GM19351 (cell line): ENCODE measurements at regions not wholly inside any gene's neighbourhood (a gene's known extent, or its start where the extent isn't known, plus 50 kb on each side); places are given as distances from the start of the nearest gene placed in this dataset.

Experiments used
- ATAC-seq: cut with Tn5 transposase; IDR thresholded peaks from one replicate; pipeline ENCODE4 v1.9.1; 2021; ENCODE audit warnings: mild to moderate bottlenecking, moderate library complexity; ENCODE audit not compliant: unreplicated experiment

DNA sequence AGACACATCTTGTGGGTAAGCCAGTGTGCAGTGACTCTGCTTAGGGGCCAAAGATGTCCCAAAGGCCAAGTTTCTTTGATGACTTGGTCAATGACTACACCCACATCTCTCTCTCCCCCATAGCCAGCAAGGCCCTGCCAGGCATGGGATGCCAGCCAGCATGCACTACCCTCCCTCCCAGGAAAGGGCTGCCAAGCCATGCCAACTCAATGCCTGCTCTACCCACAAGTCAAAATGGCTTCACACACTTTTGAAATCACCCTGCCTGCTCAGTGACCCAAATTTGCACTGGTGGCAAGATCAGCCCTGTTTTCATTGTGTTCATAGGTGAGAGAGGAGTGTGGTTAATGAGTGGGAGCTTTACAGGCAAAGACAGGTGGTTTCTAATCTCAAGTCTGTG lies 112.5 kb downstream of the MATN1 start:
- ATAC-seq, result no peak

DNA sequence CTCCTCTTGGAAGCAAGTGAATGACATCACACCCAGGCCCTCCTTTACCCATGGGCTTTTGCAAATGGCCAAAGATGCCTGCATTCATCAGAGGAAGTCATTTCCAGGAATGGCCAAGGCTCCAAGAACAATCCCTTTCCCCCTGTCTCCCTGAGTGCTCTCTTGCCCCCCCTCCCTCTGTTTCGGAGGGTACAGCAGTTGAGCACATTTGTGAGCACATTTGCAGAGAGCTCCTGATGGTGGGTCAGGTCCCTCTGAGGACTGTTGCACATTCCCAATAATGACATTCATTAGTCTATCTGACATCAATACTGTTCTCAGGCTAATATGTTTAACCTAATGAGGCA lies 113.4 kb downstream of the MATN1 start:
- no peak for ATAC-seq

DNA sequence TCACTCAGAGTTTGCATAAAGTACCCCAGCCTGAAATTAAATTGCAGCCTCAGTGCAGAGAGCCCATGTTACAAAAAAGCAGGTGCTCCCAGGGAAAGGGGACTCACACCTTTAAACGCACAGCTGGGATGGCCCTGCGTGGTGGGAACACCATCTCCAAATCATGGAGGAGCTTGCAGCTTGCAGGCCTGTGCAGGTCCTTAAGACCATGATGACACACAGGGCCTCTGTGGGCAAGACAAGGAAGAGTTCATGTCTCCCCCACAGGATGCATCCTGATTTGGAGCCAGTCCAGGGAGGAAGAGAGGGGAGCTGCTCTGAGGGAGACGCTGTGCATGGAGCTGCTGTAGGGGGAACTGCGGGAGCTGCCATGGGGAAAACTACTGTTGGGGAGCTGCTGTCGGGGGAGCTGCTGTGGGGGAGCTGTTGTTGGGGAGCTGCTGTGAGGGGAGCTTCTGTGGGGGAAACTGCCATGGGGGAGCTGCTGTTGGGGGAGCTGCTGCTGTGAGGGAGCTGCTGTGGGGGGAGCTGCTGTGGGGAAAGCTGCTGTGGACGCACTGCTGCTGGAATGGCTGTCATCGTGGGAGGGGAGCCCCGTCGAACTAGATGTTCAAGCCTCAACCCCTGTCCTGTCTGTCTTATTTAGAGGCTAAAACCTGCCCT lies 113.9 kb downstream of the MATN1 start:
- no peak for ATAC-seq

DNA sequence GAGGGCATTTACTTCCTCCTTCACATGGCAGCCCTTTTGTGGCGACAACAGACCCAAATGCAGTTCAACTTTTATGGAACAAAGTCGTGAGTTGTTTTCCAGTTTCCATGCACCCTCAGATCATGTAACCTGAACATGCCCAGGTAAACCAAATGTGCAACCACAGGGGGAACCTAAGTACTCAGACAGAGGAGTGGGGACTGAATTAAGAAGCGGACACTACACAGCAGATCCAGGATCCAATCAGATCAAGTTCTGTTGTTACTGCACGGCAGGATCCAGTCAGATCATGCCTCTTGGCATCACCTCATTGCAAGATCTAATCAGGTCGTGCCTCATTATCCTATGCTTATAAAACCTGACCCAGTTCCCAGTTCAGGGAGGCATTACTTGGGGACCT lies 115.7 kb downstream of the MATN1 start:
- ATAC-seq, result no peak

DNA sequence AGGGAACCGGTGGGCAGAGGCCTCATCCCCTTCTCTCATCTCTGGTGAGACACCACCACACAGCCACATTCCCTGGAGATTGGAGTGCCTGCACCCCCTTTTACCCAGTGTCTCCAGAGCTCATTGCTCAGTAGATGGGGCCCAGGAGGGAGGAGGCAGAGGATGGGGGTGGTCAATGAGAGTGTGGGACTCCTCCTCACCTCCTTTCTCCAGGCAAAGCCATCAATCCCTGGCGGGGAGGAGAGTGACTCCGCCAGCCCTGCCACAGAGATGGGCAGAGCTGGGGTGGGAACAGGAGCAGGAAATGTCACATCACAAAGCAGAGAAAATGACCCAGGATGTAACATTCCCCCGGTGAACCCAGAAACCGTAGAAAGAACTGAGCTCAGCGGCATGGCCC lies 117.2 kb downstream of the MATN1 start:
- no peak for ATAC-seq

DNA sequence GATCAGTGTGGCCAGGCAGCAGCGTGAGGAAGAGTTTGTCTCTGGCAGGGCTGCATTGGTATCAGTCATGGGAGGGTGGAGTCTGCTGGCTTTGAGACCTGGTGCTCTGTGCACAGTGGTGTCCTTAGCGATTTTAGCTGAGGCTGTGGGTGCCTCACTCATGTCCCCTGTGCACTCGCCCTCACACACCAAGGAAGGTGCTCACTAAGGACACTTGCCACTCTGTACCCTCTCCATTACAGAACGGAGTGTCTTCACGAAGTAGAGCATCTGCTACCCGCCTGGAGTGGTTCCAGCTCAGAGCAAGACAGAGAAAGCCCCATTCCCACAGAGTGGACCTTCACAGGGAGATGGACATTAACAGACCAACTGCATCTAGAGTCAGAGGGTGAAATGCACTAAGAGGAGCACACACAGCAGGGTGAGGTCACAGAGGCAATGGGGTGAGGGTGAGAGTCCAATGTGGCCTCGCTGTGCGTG lies 117.9 kb downstream of the MATN1 start:
- no peak for ATAC-seq

DNA sequence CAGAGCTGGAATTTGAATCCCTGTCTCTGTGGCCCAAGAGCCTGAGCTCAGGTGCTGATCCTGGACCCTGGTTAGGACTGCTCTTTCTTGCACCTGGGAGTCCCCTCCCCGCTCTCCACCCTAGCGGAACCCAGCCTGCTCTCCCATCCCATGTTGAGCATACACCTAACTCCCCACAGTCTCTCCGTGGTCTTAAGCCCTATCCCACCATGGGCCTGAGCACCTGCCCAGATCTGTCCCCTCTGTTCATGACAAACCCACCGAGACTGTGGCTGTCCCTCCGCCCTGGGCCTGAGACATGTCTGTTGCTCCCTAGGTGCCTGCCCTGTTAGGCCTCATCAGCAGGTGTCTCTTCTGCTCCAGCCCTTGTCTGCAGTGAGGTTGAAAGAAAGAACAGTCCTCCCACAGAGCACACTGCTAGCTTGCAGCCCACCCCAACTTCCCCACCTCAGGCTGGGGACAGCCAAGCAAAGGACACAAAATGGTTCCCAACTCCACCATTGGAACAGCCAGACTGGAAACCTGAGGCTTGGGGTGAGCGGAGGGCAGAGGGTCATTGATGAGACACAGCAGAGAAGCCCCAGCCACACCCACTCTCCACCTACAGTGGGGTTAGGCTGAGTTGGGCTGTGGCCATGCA lies 118.5 kb downstream of the MATN1 start:
- no peak for ATAC-seq

DNA sequence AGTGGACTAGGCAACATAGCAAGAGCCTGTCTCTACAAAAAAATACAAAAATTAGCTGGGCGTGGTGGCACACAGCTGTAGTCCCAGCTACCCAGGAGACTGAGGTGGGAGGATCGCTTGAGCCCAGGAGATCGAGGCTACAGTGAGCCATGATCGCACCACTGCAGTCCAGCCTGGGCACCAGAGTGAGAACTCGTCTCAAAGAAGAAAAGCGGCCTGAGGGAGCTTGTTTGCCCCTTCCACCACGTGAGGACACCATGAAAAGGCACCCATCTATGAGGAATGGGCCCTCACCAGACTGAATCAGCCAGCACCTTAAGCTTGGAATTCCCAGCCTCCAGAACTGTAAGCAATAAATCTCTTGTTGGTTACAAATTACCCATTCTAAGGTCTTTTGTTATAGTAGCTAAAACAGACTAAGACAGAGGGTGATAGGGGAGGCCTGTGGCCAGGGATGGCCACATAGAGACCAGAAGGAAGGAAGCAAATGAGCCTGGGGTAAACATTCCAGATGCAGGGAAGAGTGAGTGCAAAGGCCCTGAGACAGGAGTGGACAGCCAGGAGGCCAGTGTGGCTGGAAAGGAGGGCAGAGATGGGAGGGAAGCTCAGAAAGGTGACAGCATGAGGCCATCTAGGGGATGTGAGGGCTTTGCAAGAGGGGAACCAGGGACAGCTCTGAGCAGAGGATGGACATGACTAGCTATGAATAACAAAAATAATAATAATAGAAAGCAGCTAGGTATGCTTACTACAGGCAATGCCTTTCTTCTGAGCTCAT lies 120.1 kb downstream of the MATN1 start:
- ATAC-seq, result no peak

DNA sequence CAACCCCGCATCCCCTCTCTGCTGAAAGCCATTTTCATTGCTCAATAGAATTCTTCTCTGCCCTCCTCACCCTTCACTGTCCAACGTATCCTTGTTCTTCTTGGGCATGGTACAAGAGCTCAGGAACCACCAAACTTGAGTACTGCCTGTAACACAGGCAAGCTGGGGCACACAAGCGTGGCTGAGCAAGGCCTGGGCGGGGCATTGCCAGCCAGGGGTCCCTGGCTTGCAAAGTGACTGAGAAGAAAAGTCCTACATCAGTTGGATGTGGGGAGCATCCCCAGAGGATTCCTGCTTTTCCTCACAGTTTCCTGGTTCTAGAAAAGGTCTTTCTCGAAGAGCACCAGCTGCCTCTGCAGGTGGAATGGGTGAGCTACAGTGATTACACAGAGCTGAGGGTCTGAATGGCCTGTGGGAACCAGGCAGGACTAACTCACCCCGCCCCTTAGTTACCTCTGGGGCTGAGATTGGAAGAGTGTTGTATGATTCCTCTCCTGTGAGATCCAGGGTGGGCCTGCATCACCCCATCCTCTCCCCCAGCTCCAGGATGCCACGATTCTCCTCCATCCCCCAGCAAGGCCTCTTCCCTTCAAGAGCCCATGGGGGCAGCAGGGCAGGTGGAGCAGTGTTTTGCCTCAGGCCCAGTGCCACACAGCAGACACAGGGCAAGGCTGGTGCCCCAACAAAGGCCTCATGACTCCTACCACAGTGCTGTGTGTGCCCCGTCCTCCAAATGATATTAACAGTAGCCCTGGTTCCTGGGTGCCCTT lies 121.9 kb downstream of the MATN1 start:
- no peak for ATAC-seq

DNA sequence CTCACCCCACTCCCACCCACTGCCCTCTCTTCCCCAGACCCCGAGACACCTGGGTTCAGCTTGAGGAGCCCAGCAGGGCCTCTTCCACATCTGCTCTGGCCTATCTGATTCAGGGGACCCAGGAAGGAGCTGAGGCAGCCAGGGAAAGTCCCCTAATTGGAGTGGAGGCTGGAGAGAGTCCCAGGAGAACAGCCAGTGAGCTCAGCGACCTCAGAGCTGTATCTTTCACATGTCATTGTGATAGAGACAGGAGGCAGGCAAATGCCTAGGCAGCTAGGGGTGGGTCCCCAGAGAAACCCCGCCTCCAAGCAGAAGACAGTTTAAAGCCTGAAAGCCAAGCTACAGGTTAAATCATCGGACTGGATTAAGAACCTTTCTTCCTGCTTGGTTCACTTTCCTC lies 122.7 kb downstream of the MATN1 start:
- ATAC-seq, result no peak

DNA sequence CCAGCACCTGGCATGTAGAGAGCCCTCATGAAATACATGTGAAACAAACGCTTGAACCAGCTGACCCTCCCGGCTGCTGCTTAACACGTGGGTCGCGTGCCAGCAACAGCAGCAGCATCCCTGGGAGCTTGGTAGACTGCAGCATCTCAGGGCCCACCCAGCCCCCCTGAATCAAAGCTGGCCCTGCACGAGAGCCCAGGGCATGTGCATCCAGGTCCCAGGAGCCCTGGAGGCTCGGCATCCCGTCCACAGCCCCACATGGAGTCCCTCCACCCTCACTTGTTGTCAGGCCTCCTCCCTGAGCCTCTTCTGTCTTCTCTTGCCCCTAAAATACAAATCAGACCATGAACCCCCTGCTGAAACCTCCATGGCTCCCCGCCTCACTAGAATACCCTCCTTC lies 123.1 kb downstream of the MATN1 start:
- ATAC-seq, result no peak

DNA sequence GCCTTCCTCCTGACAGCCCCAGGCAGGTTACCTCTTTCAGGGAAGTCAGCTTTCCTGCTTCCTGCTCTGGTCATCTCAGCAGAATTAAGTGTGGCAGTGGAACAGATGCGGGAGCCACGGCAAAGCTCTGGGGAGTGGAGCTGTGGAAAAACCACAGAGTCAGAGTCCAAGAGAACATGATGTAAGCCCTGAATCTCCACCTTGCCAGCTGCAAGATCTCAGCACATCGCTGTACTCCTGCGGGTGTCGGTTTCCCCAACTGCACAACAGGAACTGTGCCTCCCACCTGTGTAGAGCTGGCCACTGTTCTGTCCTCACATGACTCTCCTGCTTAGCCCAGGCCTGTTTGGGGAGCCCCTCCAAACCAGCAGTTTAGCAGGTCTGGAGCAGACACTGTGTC lies 123.7 kb downstream of the MATN1 start:
- ATAC-seq, result no peak

DNA sequence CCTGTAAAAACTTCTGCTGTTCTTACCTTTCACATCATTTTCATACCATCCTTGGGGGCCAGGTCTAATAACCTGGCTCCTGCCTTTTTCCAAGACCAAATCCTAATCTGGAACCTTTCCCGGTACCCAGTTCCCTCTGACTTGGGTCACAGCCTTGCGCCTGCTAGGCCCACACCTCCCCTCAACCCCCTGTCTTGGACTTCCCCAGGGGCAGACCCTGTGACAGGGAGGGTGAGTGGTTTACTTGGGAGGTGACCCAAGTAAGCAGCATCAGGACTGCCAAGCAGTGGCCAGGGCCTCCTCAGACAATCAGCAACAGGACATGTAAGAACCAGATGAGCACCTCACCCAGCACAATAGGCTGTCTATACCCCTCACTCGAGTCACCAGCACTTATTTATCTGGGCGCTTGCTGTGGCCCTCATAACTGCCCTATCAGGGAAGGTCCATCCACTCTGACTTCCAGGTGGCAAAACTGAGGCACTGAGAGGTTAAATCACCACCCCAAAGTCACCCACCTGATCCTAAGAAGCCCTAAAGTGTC lies 124.7 kb downstream of the MATN1 start:
- ATAC-seq, result no peak

DNA sequence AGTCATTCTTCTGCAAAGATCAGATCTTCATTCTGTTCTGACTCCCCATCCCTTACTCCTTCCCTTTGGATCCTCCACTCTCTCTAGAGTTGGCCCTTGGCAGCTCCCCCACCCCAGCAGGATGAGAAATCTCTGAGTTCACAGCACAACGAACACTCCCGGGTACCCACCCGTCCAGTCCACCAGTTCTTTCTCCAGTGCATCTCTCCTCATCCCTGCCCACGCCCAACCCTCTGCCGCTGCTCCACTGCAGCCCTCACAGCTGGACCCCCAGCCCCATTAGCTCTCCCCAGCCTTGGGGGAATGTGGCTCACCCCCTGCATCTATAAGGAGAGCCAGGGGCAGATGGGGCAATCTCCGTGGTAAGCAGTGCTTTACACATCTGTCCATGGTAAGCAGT lies 125.7 kb downstream of the MATN1 start:
- ATAC-seq, result no peak

DNA sequence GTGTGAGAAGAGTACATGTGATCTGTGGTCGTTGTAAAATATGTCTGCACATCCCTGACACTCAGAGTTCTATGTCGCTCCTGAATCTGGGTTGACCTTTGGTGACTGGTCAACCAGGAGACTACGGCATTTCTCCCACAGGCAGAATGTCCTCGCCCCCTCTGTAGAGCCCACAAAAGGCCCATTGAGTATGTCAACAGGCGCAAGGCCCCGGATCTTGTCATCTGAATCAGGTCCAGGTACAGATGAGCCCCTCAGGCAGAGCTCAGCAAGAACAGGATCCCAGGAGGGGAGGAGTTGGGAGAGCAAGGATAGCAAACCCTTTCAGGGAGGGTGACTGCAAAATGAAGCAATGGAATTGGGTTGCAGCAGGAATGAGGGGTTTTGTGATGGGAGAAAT lies 126.5 kb downstream of the MATN1 start:
- no peak for ATAC-seq

DNA sequence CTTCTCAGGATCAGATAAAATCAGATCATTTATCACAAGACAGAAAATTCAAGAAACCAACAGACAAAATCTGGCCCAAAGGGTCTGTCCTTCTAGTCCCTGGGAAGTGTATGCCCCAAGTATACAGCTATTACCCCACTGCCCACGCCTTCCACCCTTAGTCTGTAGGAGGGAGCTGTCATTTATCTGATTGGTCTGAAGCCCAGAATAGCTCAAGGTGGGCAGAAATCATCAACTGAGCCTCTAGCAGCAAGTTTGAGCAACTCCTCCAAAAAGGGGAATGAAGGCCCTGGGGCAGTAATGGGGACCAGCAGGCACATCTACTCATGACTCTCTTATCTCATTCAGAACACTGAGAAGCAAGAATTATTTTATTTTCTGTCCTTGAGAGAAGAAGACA lies 126.9 kb downstream of the MATN1 start:
- no peak for ATAC-seq

DNA sequence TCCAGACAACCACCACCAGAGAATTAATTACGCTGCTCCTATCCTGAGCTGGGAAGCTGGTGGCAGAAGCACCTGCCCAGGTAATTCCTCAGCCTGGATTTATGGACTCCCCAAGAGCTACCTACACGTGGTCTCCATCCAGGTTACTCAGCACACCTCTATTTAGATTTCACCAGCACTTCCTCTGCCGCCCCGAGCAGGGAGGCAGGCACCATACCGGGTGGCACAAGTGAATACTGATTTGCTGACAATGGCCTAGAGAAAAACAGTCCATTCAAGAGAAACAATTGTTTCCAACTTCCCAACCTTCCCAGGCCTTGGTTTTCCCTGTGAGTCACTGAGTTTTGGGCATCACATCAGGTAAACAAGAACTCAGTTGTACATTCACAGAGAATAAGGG lies 134.3 kb downstream of the MATN1 start:
- no peak for ATAC-seq

DNA sequence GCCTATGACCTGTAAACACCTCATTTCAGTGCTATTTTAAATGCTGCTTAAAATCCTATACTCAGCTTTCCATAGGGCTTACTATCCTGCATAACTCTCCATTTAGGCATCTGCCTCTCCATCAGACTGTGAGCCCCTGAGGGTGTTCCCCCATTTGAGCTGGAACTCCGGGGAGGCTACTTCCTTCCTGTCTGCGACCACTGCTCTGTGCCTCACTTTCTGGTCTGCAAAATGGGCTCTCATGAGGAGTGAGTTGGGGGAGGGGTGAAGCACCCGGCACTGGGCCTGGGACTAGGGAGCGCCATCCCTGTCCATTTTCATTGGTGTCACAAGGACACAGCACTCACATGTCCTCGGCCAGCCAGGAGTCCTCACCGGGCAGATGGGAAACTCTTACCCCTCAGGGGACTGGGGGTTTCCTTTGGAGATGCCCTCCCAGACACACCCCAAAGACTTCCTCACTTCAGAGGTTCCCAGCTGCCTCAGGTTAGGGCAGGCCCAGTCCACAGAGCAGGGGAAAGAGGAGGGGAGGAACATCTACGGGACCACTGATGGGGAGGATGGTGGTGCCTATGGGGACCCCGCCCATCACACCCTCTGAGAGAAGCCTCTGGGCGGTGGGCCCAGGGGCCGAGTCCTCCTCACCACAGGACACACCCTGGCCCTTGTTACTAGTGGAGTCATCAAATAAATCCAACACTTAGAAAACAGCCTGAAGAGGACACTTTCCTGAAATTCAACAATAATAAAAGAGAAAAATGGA lies 134.9 kb downstream of the MATN1 start:
- no peak for ATAC-seq

DNA sequence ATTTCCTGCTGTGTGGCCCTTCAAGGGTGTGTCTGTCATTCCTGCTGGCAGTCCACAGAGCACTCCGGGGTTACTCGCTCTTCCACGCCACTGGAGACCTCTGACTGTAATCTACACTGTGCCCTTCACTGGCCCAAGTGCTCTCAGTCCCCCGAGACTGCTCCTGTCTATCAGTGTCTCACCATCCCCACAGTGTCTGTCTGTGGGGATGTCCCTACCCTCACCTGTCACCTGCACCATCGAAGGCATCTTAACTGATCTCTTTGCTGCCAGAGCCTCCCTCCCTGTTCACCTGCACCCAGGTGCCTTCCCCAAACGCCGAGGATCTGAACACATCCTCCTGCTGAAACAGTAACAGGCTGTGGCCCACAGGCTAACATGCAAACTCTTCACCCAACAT lies 136.7 kb downstream of the MATN1 start:
- ATAC-seq, result no peak

DNA sequence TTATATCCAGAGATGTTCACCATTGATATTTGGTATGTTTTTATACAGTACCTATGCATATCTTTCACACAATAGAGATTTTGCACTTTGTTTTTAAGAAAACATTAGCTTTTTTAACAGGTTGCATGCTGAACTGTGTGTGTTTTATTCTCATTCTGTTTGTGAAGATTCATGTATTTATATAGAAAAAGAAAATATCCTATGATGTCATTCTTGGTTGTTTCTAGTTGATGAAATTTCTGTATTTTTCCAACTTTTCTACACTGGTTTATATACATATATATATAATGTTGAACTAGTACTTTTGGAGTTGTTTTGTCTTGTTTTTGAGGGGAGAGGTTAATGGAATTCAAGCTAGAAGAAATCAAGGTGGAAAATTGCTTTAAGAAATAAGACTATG lies 143.8 kb downstream of the MATN1 start:
- ATAC-seq, result no peak

DNA sequence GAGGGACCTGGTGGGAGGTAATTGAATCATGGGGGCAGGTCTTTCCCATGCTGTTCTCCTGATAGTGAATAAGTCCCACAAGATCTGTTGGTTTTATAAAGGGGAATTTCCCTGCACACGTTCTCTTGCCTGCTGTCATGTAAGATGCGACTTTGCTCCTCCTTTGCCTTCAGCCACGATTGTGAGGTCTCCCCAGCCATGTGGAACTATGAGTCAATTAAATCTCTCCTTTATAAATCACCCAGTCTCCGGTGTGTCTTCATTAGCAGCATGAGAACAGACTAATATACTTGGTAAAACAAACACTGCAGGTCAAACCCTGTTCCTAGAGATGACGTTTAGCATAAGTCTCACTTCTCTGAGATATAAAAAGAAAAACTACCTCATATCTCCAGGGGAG lies 148.3 kb downstream of the MATN1 start:
- no peak for ATAC-seq
